Ishikawa (cell line): ENCODE measurements at regions not wholly inside any gene's neighbourhood (a gene's known extent, or its start where the extent isn't known, plus 50 kb on each side); places are given as distances from the start of the nearest gene placed in this dataset.

ENCODE experiments used
- CEBPB ChIP-seq: IDR thresholded peaks from 2 replicates; pipeline ENCODE4 v1.6.1; 2012
- EGR1 ChIP-seq: IDR thresholded peaks from 2 replicates; pipeline ENCODE4 v1.6.1; 2012
- EP300 ChIP-seq: IDR thresholded peaks from 2 replicates; pipeline ENCODE4 v1.6.1; 2012; ENCODE audit warnings: borderline replicate concordance
- FOXM1 ChIP-seq: IDR thresholded peaks from 2 replicates; pipeline ENCODE4 v1.6.1; 2012; ENCODE audit warnings: low read depth, borderline replicate concordance
- MAX ChIP-seq: IDR thresholded peaks from 2 replicates; pipeline ENCODE4 v1.6.1; 2012
- NFIC ChIP-seq: IDR thresholded peaks from 2 replicates; pipeline ENCODE4 v1.6.1; 2012
- REST ChIP-seq: IDR thresholded peaks from 2 replicates; pipeline ENCODE4 v1.6.1; 2012; ENCODE audit warnings: low read depth, mild to moderate bottlenecking
- TAF1 ChIP-seq: IDR thresholded peaks from 2 replicates; pipeline ENCODE4 v1.6.1; 2012; ENCODE audit warnings: low read depth, mild to moderate bottlenecking
- USF1 ChIP-seq: IDR thresholded peaks from 2 replicates; pipeline ENCODE4 v1.6.1; 2012
- YY1 ChIP-seq: IDR thresholded peaks from 2 replicates; pipeline ENCODE4 v1.6.1; 2012; ENCODE audit warnings: low read depth

GRCh38 chr7:1291357-1291689 lies 58.7 kb downstream of the UNCX start:
- no peak for TF ChIP-seq TAF1
- TF ChIP-seq CEBPB: no peak
- TF ChIP-seq NFIC: no peak
- no peak for TF ChIP-seq MAX
- TF ChIP-seq FOXM1: no peak
- TF ChIP-seq USF1: no peak
- no peak for TF ChIP-seq EP300
- TF ChIP-seq YY1: no peak
- TF ChIP-seq REST: no peak
- TF ChIP-seq EGR1: no peak
